ENCODE measurements at regions not wholly inside any gene's neighbourhood (a gene's known extent, or its start where the extent isn't known, plus 50 kb on each side); places are given as distances from the start of the nearest gene placed in this dataset.

DNA sequence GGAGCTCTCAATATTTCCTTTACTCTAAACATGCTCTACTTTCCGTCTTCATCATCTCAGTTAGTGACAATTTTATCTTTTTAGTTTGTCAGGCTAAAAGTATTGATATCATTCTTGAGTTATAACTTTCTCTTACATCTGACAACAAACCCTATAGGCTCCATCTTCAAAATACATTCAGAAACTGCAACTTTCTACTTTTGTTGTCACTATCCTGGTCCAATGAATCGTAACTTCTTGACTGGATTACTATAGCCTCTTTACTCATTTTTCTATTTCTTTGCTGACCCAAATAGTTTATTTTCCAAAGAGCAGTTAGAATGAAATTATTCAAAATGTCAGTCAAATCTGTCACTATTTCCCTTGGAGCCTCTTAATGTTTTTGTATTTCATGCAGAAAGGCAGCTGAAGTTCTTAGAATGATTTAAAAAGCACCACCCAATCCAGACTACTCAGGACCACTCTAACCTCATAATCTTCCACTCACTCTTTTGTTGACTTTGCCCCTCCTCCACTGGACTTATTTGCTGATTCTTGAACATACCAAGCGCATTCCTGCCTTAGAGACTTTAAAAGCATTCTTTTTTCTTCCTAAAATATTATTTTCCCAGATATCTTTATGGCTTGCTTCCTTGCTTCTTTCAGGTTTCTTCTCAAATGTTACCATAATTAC, 119.9 kb upstream of the CBLB start:
- H3K4me3 ChIP-seq (ENCODE audit: low read depth, low read length), result no peak overlapping the region
- no peak for TF ChIP-seq CTCF (conservative IDR thresholded peaks at IDR 0.05; ENCODE audit: low read depth, low read length)

GRCh38 chr3:105996781-105997180, 128.0 kb upstream of the CBLB start:
- TF ChIP-seq CTCF (conservative IDR thresholded peaks at IDR 0.05; ENCODE audit: low read depth, low read length), result no peak
- H3K4me3 ChIP-seq (ENCODE audit: low read depth, low read length), result no peak overlapping the region
- no peak for DNase-seq (ENCODE audit: low read depth)

More for the DNA sequence above, 119.9 kb upstream of the CBLB start:
- no peak for DNase-seq (ENCODE audit: low read depth)

GRCh38 chr3:105997466-105997799, 128.6 kb upstream of the CBLB start:
- TF ChIP-seq CTCF (conservative IDR thresholded peaks at IDR 0.05; ENCODE audit: low read depth, low read length), result no peak
- H3K4me3 ChIP-seq (ENCODE audit: low read depth, low read length), result no peak overlapping the region
- DNase-seq (ENCODE audit: low read depth), result no peak

DNA sequence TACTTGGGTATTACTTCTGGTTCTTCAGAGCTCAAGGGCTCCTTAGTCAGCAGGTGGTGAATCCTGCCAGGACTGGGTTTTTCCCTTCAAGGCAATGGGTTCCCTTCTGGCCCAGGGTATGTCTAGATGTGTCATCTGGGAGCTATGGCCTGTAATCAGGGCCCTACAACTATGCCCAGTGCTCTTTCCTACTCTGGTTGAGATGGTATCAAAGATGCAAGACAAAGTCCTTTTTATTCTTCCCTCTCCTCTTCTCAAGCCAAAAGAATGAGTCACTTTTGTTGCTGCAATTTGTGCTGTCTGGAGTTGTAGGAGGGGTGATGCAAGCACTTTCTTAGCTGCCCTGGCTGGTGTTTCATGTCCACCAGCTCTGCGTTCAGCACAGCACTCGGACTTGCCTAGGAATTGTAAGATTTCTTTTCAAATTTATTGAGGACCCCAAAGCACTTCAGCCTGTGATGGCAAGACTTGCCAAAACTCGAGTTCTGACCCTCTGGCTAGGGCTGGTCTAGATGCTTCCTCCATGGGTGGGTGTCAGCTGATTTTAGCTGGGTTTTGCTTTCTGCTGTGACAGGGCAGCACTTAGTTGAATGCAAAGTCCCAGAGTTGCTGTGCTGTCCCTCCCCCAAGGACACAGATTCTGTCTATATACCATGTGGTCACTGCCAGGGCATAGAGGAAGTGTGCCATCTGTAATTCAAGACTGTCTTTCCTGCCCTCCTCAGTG, 129.2 kb upstream of the CBLB start:
- no peak for TF ChIP-seq CTCF (conservative IDR thresholded peaks at IDR 0.05; ENCODE audit: low read depth, low read length)
- H3K4me3 ChIP-seq (ENCODE audit: low read depth, low read length), result no peak overlapping the region
- peak; percentile 49 for DNase-seq (ENCODE audit: low read depth)

DNA sequence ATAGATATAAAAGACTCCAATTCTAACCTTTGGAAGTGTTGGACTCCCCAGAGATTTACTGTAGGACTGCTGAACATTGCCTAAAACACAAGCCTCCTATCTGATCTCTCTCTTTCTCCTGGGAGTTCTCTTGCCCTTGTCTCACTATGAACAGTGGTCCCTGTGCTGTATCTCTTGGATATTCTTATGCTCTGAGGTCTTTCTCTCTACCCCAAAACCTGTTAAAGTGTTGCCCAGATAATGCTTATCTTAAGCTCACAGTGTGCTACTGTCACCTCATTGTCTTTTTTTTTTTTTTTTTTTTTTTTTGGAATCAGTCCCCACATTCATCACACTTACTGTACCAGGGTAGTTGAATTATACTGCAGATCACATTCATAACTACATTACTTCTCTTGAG, 131.0 kb upstream of the CBLB start:
- no peak for DNase-seq (ENCODE audit: low read depth)
- no peak overlapping the region for H3K4me3 ChIP-seq (ENCODE audit: low read depth, low read length)
- no peak for TF ChIP-seq CTCF (conservative IDR thresholded peaks at IDR 0.05; ENCODE audit: low read depth, low read length)

- DNase-seq (ENCODE audit: low read depth), result no peak
- no peak for TF ChIP-seq CTCF (conservative IDR thresholded peaks at IDR 0.05; ENCODE audit: low read depth, low read length)
Measured at GRCh38 chr3:106001923-106002322, 133.1 kb upstream of the CBLB start.

More at GRCh38 chr3:106001923-106002322, 133.1 kb upstream of the CBLB start:
- no peak overlapping the region for H3K4me3 ChIP-seq (ENCODE audit: low read depth, low read length)
